C4-2B (cell line): ENCODE measurements at regions not wholly inside any gene's neighbourhood (a gene's known extent, or its start where the extent isn't known, plus 50 kb on each side); places are given as distances from the start of the nearest gene placed in this dataset.

Source experiments
- H3K27ac ChIP-seq: fragments of 450-650 bp; 2 replicates; pipeline ENCODE4 v1.5.1; 2017
- ZFX ChIP-seq: fragments of 450-650 bp; IDR thresholded peaks from 2 replicates; pipeline ENCODE4 v1.6.1; 2017
- TF ChIP-seq, protein P1 (sequence below): fragments of 450-650 bp; conservative IDR thresholded peaks from 2 replicates; pipeline ENCODE4 v1.5.1; 2017; ENCODE audit warnings: mild to moderate bottlenecking

DNA sequence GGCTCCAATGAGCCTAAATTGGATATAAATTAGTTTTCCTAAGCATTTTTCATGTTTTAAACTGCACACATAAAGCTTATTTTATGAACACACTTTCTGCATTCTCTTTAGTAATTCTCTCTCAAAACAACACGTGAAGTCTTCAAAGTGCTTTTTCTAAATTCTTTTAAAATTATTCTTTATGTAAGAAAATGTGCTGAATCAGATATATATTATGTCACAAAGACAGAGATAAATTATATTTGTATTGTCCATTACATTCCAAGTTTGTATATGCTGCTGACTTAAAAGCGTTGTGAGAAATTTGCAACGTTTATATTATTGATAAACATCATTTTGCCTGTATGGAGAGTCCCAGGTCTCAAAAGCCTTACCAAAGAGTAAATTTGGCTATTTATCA, 465.2 kb downstream of the BCAT1 start:
- no peak for TF ChIP-seq ZFX
- TF ChIP-seq, protein P1, sequence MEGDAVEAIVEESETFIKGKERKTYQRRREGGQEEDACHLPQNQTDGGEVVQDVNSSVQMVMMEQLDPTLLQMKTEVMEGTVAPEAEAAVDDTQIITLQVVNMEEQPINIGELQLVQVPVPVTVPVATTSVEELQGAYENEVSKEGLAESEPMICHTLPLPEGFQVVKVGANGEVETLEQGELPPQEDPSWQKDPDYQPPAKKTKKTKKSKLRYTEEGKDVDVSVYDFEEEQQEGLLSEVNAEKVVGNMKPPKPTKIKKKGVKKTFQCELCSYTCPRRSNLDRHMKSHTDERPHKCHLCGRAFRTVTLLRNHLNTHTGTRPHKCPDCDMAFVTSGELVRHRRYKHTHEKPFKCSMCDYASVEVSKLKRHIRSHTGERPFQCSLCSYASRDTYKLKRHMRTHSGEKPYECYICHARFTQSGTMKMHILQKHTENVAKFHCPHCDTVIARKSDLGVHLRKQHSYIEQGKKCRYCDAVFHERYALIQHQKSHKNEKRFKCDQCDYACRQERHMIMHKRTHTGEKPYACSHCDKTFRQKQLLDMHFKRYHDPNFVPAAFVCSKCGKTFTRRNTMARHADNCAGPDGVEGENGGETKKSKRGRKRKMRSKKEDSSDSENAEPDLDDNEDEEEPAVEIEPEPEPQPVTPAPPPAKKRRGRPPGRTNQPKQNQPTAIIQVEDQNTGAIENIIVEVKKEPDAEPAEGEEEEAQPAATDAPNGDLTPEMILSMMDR, result no peak

DNA sequence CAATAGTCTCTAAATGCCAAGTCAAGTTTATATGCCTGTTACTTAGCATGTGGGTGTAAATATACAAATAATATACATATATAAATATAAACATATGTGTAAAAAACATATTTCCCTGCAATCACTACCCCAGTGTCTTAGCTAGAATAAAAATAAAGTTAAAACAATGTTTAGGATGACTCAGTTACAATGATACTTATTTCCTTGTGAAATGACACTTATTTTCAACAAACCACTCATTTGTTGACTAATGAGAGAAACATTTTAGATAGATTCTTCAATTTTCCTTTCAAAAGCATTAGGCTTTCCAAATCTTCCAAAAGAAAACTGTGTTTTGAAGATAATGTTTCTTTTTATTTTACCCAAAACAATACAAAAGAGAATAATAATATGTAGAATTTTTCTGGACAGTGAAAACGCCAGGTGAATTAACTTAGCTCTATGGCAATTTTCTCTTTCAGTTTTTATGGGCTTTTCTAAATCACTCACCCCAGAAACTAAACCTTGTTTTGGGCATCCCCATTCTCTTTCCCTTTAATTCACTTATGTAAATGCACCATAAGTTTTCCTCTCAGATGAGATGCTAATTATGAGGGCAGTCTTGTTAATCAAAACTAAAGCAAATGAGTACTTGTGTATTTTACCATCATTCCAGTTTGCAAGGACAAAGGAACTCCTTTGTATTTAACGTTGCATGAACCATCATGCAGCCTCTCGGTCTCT, 465.9 kb downstream of the BCAT1 start:
- no peak overlapping the region for H3K27ac ChIP-seq
- TF ChIP-seq ZFX, result no peak
- TF ChIP-seq, protein P1, result no peak

More for the DNA sequence above, 465.2 kb downstream of the BCAT1 start:
- no peak overlapping the region for H3K27ac ChIP-seq

DNA sequence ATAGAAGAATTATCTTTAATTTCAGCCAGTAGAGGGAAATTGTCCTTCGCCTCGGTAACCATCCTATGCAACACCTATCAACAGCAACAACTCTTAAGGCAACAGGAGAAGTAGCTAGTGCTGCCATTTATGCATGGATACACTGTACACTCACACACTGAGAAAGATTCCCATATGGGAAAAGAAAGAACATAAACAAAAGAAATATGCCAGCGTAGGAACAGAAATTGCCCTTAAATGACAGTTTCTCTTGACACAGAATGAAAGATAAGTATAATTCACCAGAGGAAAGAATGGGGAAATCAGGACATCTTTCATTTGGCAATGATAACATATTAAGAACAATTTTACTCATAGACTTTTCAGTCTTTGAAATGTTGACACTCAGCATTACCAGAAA, 466.9 kb downstream of the BCAT1 start:
- TF ChIP-seq, protein P1, result no peak
- TF ChIP-seq ZFX, result no peak
- H3K27ac ChIP-seq, result no peak overlapping the region

DNA sequence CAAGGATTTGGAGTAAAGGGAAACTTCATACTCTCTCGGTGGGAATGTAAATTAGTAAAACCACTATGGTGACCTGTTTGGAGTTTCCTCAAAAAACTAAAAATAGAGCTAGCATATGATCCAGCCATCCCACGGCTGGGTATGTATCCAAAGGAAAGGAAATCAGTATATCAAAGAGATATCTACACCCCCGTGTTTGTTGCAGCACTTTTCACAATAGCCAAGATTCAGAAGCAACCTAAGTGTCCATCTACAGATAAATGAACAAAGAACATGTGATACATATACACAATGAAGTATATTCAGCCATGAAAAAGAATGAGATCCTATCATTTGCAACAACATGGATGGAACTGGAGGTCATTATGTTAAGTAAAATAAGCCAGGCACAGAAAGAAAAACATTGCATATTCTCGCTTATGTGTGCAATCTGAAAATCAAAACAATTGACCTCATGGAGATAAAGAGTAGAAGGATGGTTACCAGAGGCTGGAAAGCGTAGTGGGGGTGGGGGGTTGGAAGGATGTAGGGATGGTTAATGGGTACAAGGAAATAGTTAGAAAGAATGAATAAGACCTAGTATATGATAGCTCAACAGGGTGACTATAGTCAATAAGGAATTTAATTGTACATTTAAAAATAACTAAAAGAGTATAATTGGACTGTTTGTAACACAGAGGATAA, 468.0 kb downstream of the BCAT1 start:
- TF ChIP-seq ZFX, result no peak
- TF ChIP-seq, protein P1, result no peak
- no peak overlapping the region for H3K27ac ChIP-seq

DNA sequence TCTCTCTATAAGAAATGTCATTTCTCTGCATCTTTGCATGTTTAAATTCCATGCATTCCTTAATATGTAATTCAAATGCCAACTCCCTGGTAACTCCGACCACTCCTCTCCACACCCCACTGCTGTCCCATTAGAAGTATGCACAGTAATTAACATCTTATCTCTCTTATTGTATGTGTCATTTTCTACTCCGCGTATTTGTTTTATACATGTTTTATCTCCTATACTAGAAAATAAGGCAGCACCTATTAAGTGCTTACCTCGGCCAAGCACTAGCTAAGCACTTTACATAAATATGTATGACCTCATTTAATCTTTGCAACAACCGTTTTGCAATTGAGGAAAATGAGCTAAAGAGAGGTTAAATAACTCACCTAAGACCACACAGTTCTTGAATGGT, 469.8 kb downstream of the BCAT1 start:
- TF ChIP-seq, protein P1, result no peak
- TF ChIP-seq ZFX, result no peak
- no peak overlapping the region for H3K27ac ChIP-seq

DNA sequence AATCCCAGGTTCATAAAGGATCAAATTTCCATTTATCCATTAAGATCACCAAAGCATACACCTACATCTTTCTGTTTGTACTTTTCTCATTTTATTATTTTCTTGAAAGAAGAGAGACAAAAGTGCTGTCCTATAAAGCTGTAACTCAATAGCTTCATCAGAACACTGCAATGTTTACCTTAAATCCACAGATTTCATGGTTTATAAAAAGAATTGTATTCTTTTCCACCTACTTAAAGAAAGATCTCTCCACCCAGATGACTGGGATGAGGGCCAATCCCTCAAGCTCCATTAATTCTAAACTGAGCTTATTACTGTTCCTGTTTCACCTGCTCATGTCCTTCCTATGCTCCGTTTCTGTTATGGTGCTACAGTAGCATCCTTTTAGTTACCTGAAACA, 470.6 kb downstream of the BCAT1 start:
- no peak for TF ChIP-seq ZFX
- TF ChIP-seq, protein P1, result no peak
- H3K27ac ChIP-seq, result no peak overlapping the region

DNA sequence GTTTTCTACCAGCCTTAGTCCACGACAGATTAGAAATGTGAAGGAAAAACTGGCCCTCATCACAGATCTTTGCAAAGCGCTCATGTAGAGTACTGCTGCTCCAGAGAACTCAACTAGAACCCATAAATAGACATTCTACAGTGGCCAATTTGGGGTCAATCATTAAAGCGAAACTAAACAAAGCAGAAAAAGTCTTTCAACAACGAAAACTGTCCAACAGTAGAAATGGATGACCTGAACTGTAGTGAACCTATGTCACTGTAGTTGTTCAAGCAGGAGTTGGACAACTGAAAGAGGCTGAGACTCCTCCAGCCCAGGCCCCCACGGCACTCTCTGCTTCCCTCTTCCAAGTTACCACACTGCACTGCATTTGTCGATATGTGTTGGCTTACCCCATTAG, 472.6 kb downstream of the BCAT1 start:
- TF ChIP-seq, protein P1, result no peak
- no peak for TF ChIP-seq ZFX
- H3K27ac ChIP-seq, result no peak overlapping the region
